Neural cell (in vitro differentiated cells): ENCODE measurements at regions not wholly inside any gene's neighbourhood (a gene's known extent, or its start where the extent isn't known, plus 50 kb on each side); places are given as distances from the start of the nearest gene placed in this dataset.

Experiments used
- EZH2 ChIP-seq: fragments of 200-600, 300-800 bp; shearing (Covaris generic), sonication (generic); IDR thresholded peaks from 2 replicates; pipeline ENCODE4 v1.6.1; 2014; ENCODE audit warnings: antibody characterized with exemption, low read length, borderline replicate concordance, mild to moderate bottlenecking; ENCODE audit not compliant: insufficient read depth, poor library complexity, severe bottlenecking
- RAD21 ChIP-seq: fragments of 450-650 bp; conservative IDR thresholded peaks from 2 replicates; pipeline ENCODE4 v1.6.1; 2014; ENCODE audit warnings: antibody characterized with exemption, mild to moderate bottlenecking, moderate library complexity
- TF ChIP-seq, protein P1 (sequence below): IDR thresholded peaks from 2 replicates; pipeline ENCODE4 v1.6.1; 2012; ENCODE audit warnings: borderline replicate concordance
- TF ChIP-seq, protein P2 (sequence below): fragments of 450-650 bp; IDR thresholded peaks from 2 replicates; pipeline ENCODE4 v1.5.1; 2014; ENCODE audit warnings: antibody characterized with exemption, mild to moderate bottlenecking, moderate library complexity; ENCODE audit not compliant: poor library complexity, severe bottlenecking

DNA sequence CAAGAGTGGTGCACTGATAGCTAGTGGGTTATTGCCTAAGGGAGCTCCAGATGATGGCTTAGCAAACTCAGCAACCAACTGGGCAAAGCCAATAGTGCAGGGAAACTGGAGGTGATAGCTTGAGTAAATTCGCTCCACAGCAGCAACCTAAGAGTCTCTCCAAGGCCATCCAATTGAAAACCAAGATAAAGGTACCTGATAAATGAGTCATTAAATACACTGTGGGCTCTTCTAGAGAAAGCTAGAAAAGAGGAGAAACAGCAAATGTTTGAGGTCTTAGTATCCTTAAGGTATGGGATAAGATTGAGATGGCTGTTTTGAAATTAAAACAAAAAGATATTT lies 197.8 kb upstream of the ERBB4 start:
- TF ChIP-seq, protein P1, sequence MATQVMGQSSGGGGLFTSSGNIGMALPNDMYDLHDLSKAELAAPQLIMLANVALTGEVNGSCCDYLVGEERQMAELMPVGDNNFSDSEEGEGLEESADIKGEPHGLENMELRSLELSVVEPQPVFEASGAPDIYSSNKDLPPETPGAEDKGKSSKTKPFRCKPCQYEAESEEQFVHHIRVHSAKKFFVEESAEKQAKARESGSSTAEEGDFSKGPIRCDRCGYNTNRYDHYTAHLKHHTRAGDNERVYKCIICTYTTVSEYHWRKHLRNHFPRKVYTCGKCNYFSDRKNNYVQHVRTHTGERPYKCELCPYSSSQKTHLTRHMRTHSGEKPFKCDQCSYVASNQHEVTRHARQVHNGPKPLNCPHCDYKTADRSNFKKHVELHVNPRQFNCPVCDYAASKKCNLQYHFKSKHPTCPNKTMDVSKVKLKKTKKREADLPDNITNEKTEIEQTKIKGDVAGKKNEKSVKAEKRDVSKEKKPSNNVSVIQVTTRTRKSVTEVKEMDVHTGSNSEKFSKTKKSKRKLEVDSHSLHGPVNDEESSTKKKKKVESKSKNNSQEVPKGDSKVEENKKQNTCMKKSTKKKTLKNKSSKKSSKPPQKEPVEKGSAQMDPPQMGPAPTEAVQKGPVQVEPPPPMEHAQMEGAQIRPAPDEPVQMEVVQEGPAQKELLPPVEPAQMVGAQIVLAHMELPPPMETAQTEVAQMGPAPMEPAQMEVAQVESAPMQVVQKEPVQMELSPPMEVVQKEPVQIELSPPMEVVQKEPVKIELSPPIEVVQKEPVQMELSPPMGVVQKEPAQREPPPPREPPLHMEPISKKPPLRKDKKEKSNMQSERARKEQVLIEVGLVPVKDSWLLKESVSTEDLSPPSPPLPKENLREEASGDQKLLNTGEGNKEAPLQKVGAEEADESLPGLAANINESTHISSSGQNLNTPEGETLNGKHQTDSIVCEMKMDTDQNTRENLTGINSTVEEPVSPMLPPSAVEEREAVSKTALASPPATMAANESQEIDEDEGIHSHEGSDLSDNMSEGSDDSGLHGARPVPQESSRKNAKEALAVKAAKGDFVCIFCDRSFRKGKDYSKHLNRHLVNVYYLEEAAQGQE, result no peak
- TF ChIP-seq RAD21 (no peak), EZH2 (no peak)
- TF ChIP-seq, protein P2, sequence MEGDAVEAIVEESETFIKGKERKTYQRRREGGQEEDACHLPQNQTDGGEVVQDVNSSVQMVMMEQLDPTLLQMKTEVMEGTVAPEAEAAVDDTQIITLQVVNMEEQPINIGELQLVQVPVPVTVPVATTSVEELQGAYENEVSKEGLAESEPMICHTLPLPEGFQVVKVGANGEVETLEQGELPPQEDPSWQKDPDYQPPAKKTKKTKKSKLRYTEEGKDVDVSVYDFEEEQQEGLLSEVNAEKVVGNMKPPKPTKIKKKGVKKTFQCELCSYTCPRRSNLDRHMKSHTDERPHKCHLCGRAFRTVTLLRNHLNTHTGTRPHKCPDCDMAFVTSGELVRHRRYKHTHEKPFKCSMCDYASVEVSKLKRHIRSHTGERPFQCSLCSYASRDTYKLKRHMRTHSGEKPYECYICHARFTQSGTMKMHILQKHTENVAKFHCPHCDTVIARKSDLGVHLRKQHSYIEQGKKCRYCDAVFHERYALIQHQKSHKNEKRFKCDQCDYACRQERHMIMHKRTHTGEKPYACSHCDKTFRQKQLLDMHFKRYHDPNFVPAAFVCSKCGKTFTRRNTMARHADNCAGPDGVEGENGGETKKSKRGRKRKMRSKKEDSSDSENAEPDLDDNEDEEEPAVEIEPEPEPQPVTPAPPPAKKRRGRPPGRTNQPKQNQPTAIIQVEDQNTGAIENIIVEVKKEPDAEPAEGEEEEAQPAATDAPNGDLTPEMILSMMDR, result no peak
